Neuronal stem cell (in vitro differentiated cells): ENCODE measurements at regions not wholly inside any gene's neighbourhood (a gene's known extent, or its start where the extent isn't known, plus 50 kb on each side); places are given as distances from the start of the nearest gene placed in this dataset.

Experiments used
- DNase-seq: peaks from one replicate; pipeline ENCODE4 v3.0.0-alpha.2; 2013; ENCODE audit warnings: low spot score
- H2AFZ ChIP-seq: one replicate; pipeline ENCODE4 v1.6.1; 2013; ENCODE audit warnings: mild to moderate bottlenecking, low read length, inconsistent platforms
- H2AK5ac ChIP-seq: 2 replicates; pipeline ENCODE4 v1.6.1; 2013; ENCODE audit warnings: low read depth, mild to moderate bottlenecking, inconsistent platforms, low read length, moderate library complexity, mixed read lengths
- H2BK120ac ChIP-seq: 2 replicates; pipeline ENCODE4 v1.6.1; 2013; ENCODE audit warnings: low read depth, mild to moderate bottlenecking, inconsistent platforms, low read length, moderate library complexity, mixed read lengths
- H2BK12ac ChIP-seq: one replicate; pipeline ENCODE4 v1.6.1; 2013; ENCODE audit warnings: low read length, inconsistent platforms
- H2BK15ac ChIP-seq: 2 replicates; pipeline ENCODE4 v1.6.1; 2013; ENCODE audit warnings: mild to moderate bottlenecking, low read length, inconsistent platforms, mixed read lengths
- H2BK5ac ChIP-seq: one replicate; pipeline ENCODE4 v1.6.1; 2013; ENCODE audit warnings: inconsistent platforms, mild to moderate bottlenecking, low read length, moderate library complexity
- H3K14ac ChIP-seq: one replicate; pipeline ENCODE4 v1.6.1; 2013; ENCODE audit warnings: low read length, inconsistent platforms
- H3K18ac ChIP-seq: 2 replicates; pipeline ENCODE4 v1.6.1; 2013; ENCODE audit warnings: low read length, inconsistent platforms
- H3K23ac ChIP-seq: 2 replicates; pipeline ENCODE4 v1.6.1; 2013; ENCODE audit warnings: low read depth, mild to moderate bottlenecking, mixed read lengths, low read length, inconsistent platforms; ENCODE audit not compliant: poor library complexity
- H3K27ac ChIP-seq: replicated peaks from 3 replicates; pipeline ENCODE4 v1.5.1; 2013; ENCODE audit warnings: low read length, inconsistent platforms
- H3K27me3 ChIP-seq, 3 experiments: 2 replicates each; pipeline ENCODE4 v1.6.1; 2013; ENCODE audit warnings: low read length in 3 of 3, mild to moderate bottlenecking in 2 of 3, inconsistent platforms in 1 of 3, low read depth in 1 of 3, mixed read lengths in 1 of 3, moderate library complexity in 1 of 3; ENCODE audit not compliant: control insufficient read depth in 3 of 3, insufficient read depth in 3 of 3
- H3K36me3 ChIP-seq, 2 donors: replicated peaks in 1 of 2; 2 replicates each; pipeline ENCODE4 v1.6.1; 2013; ENCODE audit warnings: low read length in 2 of 2; ENCODE audit not compliant: control insufficient read depth in 2 of 2, insufficient read depth in 2 of 2
- H3K4ac ChIP-seq: 2 replicates; pipeline ENCODE4 v1.6.1; 2013; ENCODE audit warnings: inconsistent platforms, mild to moderate bottlenecking, low read length, moderate library complexity
- H3K4me1 ChIP-seq, 2 donors: 1 replicate in 1 of 2; 2 replicates in 1 of 2; pipeline ENCODE4 v1.6.1; 2013; ENCODE audit warnings: low read length in 2 of 2, low read depth in 1 of 2; ENCODE audit not compliant: control insufficient read depth in 2 of 2, insufficient read depth in 1 of 2
- H3K4me2 ChIP-seq: one replicate; pipeline ENCODE4 v1.6.1; 2013; ENCODE audit warnings: mild to moderate bottlenecking, low read length, inconsistent platforms; ENCODE audit not compliant: insufficient read depth, poor library complexity, severe bottlenecking
- H3K4me3 ChIP-seq, 2 donors: 2 replicates each; pipeline ENCODE4 v1.5.1; 2013; ENCODE audit warnings: low read length in 2 of 2, mild to moderate bottlenecking in 2 of 2, inconsistent platforms in 1 of 2, moderate library complexity in 1 of 2
- H3K79me1 ChIP-seq: one replicate; pipeline ENCODE4 v1.6.1; 2013; ENCODE audit warnings: low read depth, mild to moderate bottlenecking, inconsistent platforms, low read length, moderate library complexity
- H3K9ac ChIP-seq: one replicate; pipeline ENCODE4 v1.6.1; 2013; ENCODE audit warnings: mild to moderate bottlenecking, low read depth, low read length, inconsistent platforms; ENCODE audit not compliant: poor library complexity
- H3K9me3 ChIP-seq, 2 donors: replicated peaks in 1 of 2; 2 replicates each; pipeline versions ENCODE3 to v1.6.1; 2013; ENCODE audit warnings: low read length in 2 of 2, mild to moderate bottlenecking in 2 of 2, inconsistent platforms in 1 of 2, low read depth in 1 of 2, mixed read lengths in 1 of 2, moderate library complexity in 1 of 2; ENCODE audit not compliant: control insufficient read depth in 2 of 2, insufficient read depth in 1 of 2
- H4K8ac ChIP-seq: one replicate; pipeline ENCODE4 v1.6.1; 2013; ENCODE audit warnings: low read depth, mild to moderate bottlenecking, inconsistent platforms, low read length, moderate library complexity
- H4K91ac ChIP-seq: one replicate; pipeline ENCODE4 v1.6.1; 2013; ENCODE audit warnings: low read length, low read depth, mild to moderate bottlenecking, inconsistent platforms; ENCODE audit not compliant: poor library complexity
- WGBS, 2 donors: extraction: QIAGEN DNeasy Blood & Tissue Kit; methylation state at CpG; one replicate each; pipeline ENCODE4 v1.1.7; 2013; ENCODE audit warnings: missing lambda C conversion rate in 2 of 2, mixed read lengths in 1 of 2; ENCODE audit not compliant: insufficient read length in 2 of 2, insufficient replicate concordance in 1 of 2; ENCODE audit errors: extremely low coverage in 2 of 2; 5-methylcytosine and 5-hydroxymethylcytosine counted together

- Histone ChIP-seq H4K91ac (no peak overlapping the region), H3K18ac (no peak overlapping the region), H3K79me1 (no peaks in the 10 kb centered on the region), H3K4me2 (no peak overlapping the region), H3K27me3 (peaks cover 0 to 8% (median 0%) of the 10 kb centered on the region in 3 experiments), H3K9ac (no peak overlapping the region), H2BK120ac (no peak overlapping the region), H2AK5ac (no peak overlapping the region), H3K9me3 (no peaks in the 10 kb centered on the region), H2BK12ac (no peak overlapping the region), H2AFZ (no peak overlapping the region), H2BK15ac (no peak overlapping the region), H3K4ac (no peak overlapping the region), H3K4me3 (no peak overlapping the region), H3K4me1 (peaks cover 20 to 24% of the 10 kb centered on the region in 2 donors), H3K36me3 (no peaks in the 10 kb centered on the region), H3K27ac (no peak overlapping the region), H4K8ac (no peak overlapping the region), H3K14ac (no peak overlapping the region), H2BK5ac (no peak overlapping the region), H3K23ac (no peak overlapping the region)
- no CpG with 5 or more reads among the region's 3 CpGs for WGBS, 2 donors
- DNase-seq = no peak
Measured at GRCh38 chr3:193972832-193973231, 163.1 kb upstream of the HES1 start.

GRCh38 chr3:193974191-193974652, 161.7 kb upstream of the HES1 start:
- peak overlapping the region; percentile 82 for H2AFZ ChIP-seq
- H3K18ac ChIP-seq = no peak overlapping the region
- no peak overlapping the region for H4K8ac ChIP-seq
- no peaks in the 10 kb centered on the region for H3K9me3 ChIP-seq
- H2BK5ac ChIP-seq = no peak overlapping the region
- H3K36me3 ChIP-seq = no peaks in the 10 kb centered on the region
- no CpG with 5 or more reads among the region's 8 CpGs for WGBS, 2 donors
- no peak overlapping the region for H3K4me2 ChIP-seq
- no peak overlapping the region for H3K9ac ChIP-seq
- no peak overlapping the region for H3K27ac ChIP-seq
- H3K4me3 ChIP-seq = no peak overlapping the region
- H3K4ac ChIP-seq = no peak overlapping the region
- no peak overlapping the region for H4K91ac ChIP-seq
- H3K23ac ChIP-seq = no peak overlapping the region
- H2BK12ac ChIP-seq = no peak overlapping the region
- no peak overlapping the region for H2AK5ac ChIP-seq
- peaks cover 20 to 22% of the 10 kb centered on the region in 2 donors for H3K4me1 ChIP-seq
- no peak overlapping the region for H2BK120ac ChIP-seq
- no peak overlapping the region for H3K14ac ChIP-seq
- H3K27me3 ChIP-seq = peaks cover 0 to 8% (median 0%) of the 10 kb centered on the region in 3 experiments
- H3K79me1 ChIP-seq = no peaks in the 10 kb centered on the region
- no peak for DNase-seq
- no peak overlapping the region for H2BK15ac ChIP-seq

GRCh38 chr3:193974671-193975535, 161.0 kb upstream of the HES1 start:
- no peak overlapping the region for H2BK120ac ChIP-seq
- H4K8ac ChIP-seq = no peak overlapping the region
- no peak overlapping the region for H2BK15ac ChIP-seq
- peak overlapping the region; percentile 55 for H3K27ac ChIP-seq
- H2AFZ ChIP-seq = peak overlapping the region; percentile 82
- H3K4me3 ChIP-seq = no peak overlapping the region
- H2AK5ac ChIP-seq = no peak overlapping the region
- no peak overlapping the region for H3K14ac ChIP-seq
- peak overlapping the region; percentile 54 for H3K4me2 ChIP-seq
- peaks cover 0 to 8% (median 0%) of the 10 kb centered on the region in 3 experiments for H3K27me3 ChIP-seq
- peaks cover 20 to 21% of the 10 kb centered on the region in 2 donors for H3K4me1 ChIP-seq
- no peaks in the 10 kb centered on the region for H3K79me1 ChIP-seq
- H3K23ac ChIP-seq = no peak overlapping the region
- H3K18ac ChIP-seq = peak overlapping the region; percentile 90
- H3K9ac ChIP-seq = no peak overlapping the region
- peak; percentile 81 for DNase-seq
- no peak overlapping the region for H3K4ac ChIP-seq
- H3K36me3 ChIP-seq = no peaks in the 10 kb centered on the region
- no peak overlapping the region for H2BK5ac ChIP-seq
- no peak overlapping the region for H2BK12ac ChIP-seq
- no peaks in the 10 kb centered on the region for H3K9me3 ChIP-seq
- H4K91ac ChIP-seq = no peak overlapping the region
- no CpG with 5 or more reads among the region's 22 CpGs for WGBS, 2 donors

- Histone ChIP-seq H3K4ac (no peak overlapping the region), H3K27ac (no peak overlapping the region)
- WGBS, 2 donors = no CpG with 5 or more reads among the region's 5 CpGs
Measured at GRCh38 chr3:193977622-193978021, 158.3 kb upstream of the HES1 start.

More at GRCh38 chr3:193977622-193978021, 158.3 kb upstream of the HES1 start:
- H2BK5ac ChIP-seq = no peak overlapping the region
- no peak overlapping the region for H2AFZ ChIP-seq
- H3K79me1 ChIP-seq = no peaks in the 10 kb centered on the region
- no peak overlapping the region for H4K8ac ChIP-seq
- H2BK120ac ChIP-seq = no peak overlapping the region
- H3K4me1 ChIP-seq = peaks cover 14 to 18% of the 10 kb centered on the region in 2 donors
- no peak overlapping the region for H3K14ac ChIP-seq
- H3K23ac ChIP-seq = no peak overlapping the region
- H3K9me3 ChIP-seq = no peaks in the 10 kb centered on the region
- no peak overlapping the region for H2AK5ac ChIP-seq
- no peak overlapping the region for H2BK15ac ChIP-seq
- no peak overlapping the region for H4K91ac ChIP-seq
- no peak overlapping the region for H2BK12ac ChIP-seq
- H3K36me3 ChIP-seq = no peaks in the 10 kb centered on the region
- no peak overlapping the region for H3K4me2 ChIP-seq
- DNase-seq = no peak
- no peak overlapping the region for H3K4me3 ChIP-seq
- H3K27me3 ChIP-seq = peaks cover 0 to 5% (median 0%) of the 10 kb centered on the region in 3 experiments
- no peak overlapping the region for H3K18ac ChIP-seq
- no peak overlapping the region for H3K9ac ChIP-seq
